Right lobe of liver (tissue), 6 donors: ENCODE measurements at regions not wholly inside any gene's neighbourhood (a gene's known extent, or its start where the extent isn't known, plus 50 kb on each side); places are given as distances from the start of the nearest gene placed in this dataset.

Source experiments
- ATAC-seq, 4 donors: fragments of 200-7000 bp; cut with Tn5 transposase; one replicate each; pipeline ENCODE4 v1.9.1; 2020; ENCODE audit warnings: mild to moderate bottlenecking in 4 of 4, moderate library complexity in 4 of 4
- DNase-seq, 3 donors: peaks; one replicate each; pipeline ENCODE4 v3.0.0-alpha.2; 2020
- H3K27ac ChIP-seq, 3 donors: fragments of 200-600 bp; one replicate each; pipeline ENCODE4 v1.8.0; 2022
- H3K27me3 ChIP-seq, 2 donors: fragments of 200-600 bp; one replicate each; pipeline ENCODE4 v1.8.0; 2022
- H3K36me3 ChIP-seq, 4 donors: fragments of 200-600 bp; sonication (generic) in 1 of 4; one replicate each; pipeline versions ENCODE4 v1.5.1 to v1.8.0; 2017 to 2022; ENCODE audit warnings: control low read depth in 1 of 4
- H3K4me1 ChIP-seq, 4 donors: fragments of 200-600 bp; sonication (generic) in 1 of 4; one replicate each; pipeline versions ENCODE4 v1.5.1 to v1.8.0; 2017 to 2022; ENCODE audit warnings: control low read depth in 1 of 4
- H3K4me3 ChIP-seq, 3 donors: fragments of 200-600 bp; one replicate each; pipeline ENCODE4 v1.8.0; 2022
- H3K9me3 ChIP-seq, 4 donors: fragments of 200-600 bp; sonication (generic) in 1 of 4; one replicate each; pipeline versions ENCODE4 v1.5.1 to v1.8.0; 2017 to 2022; ENCODE audit warnings: control low read depth in 1 of 4
- CTCF ChIP-seq, 4 donors: fragments of 200-600 bp in 3 of 4; fragments of 450-650 bp in 1 of 4; IDR thresholded peaks; one replicate each; pipeline versions ENCODE4 v1.5.1 to v1.8.0; 2016 to 2022; ENCODE audit warnings: antibody characterized with exemption in 4 of 4, mild to moderate bottlenecking in 2 of 4
- POLR2A ChIP-seq: fragments of 450-650 bp; IDR thresholded peaks from one replicate; pipeline ENCODE4 v1.6.1; 2017; ENCODE audit warnings: antibody characterized with exemption, mild to moderate bottlenecking
- WGBS: methylation state at CpG from one replicate; pipeline ENCODE4 v1.1.6; 2018; ENCODE audit warnings: low coverage, low lambda C conversion rate; ENCODE audit not compliant: insufficient coverage; ENCODE audit errors: missing lambda C conversion rate; 5-methylcytosine and 5-hydroxymethylcytosine counted together
- intact Hi-C, 2 donors: fragments of 100-400 bp; cut with DNase I; formaldehyde crosslinking; loops; one replicate each; pipeline versions ENCODE4 v1.11.2 to v1.14.1; 2022
- donor health status: DM: no; HTN: yes; CAD: no.
- donor health status: DM: no; HTN: no; CAD: no.
- donor health status: DM: no; HTN: no; CAD: no.
- donor health status: DM: no; HTN: yes; CAD: no.
- donor health status: DM: no; HTN: yes; CAD: no.

GRCh38 chr1:196088541-196088940 lies 519.7 kb downstream of the KCNT2 start:
- Histone ChIP-seq H3K27me3 (no peaks in the 10 kb centered on the region), H3K9me3 (no peaks in the 10 kb centered on the region), H3K27ac (no peak overlapping the region), H3K4me3 (no peak overlapping the region), H3K4me1 (no peaks in the 10 kb centered on the region), H3K36me3 (no peaks in the 10 kb centered on the region)
- DNase-seq (no peak), ATAC-seq (no peak)
- 66% methylated on average over 10 of the region's 10 CpGs for WGBS
- TF ChIP-seq POLR2A, result no peak
- TF ChIP-seq CTCF (IDR thresholded peaks at IDR 0.05), result no peak
- intact Hi-C loops, result no loop called here

- WGBS, result 56% methylated on average over 3 of the region's 3 CpGs
- intact Hi-C loops, result no loop called here
- TF ChIP-seq POLR2A (no peak), CTCF (IDR thresholded peaks at IDR 0.05) (no peak)
- ATAC-seq (no peak), DNase-seq (no peak)
- Histone ChIP-seq H3K36me3 (no peaks in the 10 kb centered on the region), H3K4me3 (no peak overlapping the region), H3K27me3 (no peaks in the 10 kb centered on the region), H3K27ac (no peak overlapping the region), H3K4me1 (no peaks in the 10 kb centered on the region), H3K9me3 (no peaks in the 10 kb centered on the region)
Observed at GRCh38 chr1:196078691-196079090, 529.5 kb downstream of the KCNT2 start.

GRCh38 chr1:196075621-196076020 lies 532.6 kb downstream of the KCNT2 start:
- H3K4me1 ChIP-seq, result no peaks in the 10 kb centered on the region
- intact Hi-C loops, result no loop called here
- 42% methylated on average over 1 of the region's 1 CpG for WGBS
- DNase-seq, result no peak
- TF ChIP-seq CTCF (IDR thresholded peaks at IDR 0.05), result no peak
- no peak for TF ChIP-seq POLR2A
- ATAC-seq, result no peak
- H3K27ac ChIP-seq, result no peak overlapping the region
- H3K36me3 ChIP-seq, result no peaks in the 10 kb centered on the region
- H3K4me3 ChIP-seq, result no peak overlapping the region
- no peaks in the 10 kb centered on the region for H3K9me3 ChIP-seq
- H3K27me3 ChIP-seq, result no peaks in the 10 kb centered on the region

- TF ChIP-seq POLR2A (no peak), CTCF (IDR thresholded peaks at IDR 0.05) (no peak)
- H3K27ac ChIP-seq, result no peak overlapping the region
- intact Hi-C loops, result no loop called here
- H3K4me3 ChIP-seq, result no peak overlapping the region
- ATAC-seq, result no peak
- H3K9me3 ChIP-seq, result no peaks in the 10 kb centered on the region
- no peaks in the 10 kb centered on the region for H3K4me1 ChIP-seq
- DNase-seq, result no peak
- no peaks in the 10 kb centered on the region for H3K36me3 ChIP-seq
- H3K27me3 ChIP-seq, result no peaks in the 10 kb centered on the region
Observed at GRCh38 chr1:196074182-196074581, 534.1 kb downstream of the KCNT2 start.

GRCh38 chr1:196071447-196071846 lies 536.8 kb downstream of the KCNT2 start:
- intact Hi-C loops, result no loop called here
- Histone ChIP-seq H3K27me3 (no peaks in the 10 kb centered on the region), H3K27ac (no peak overlapping the region), H3K9me3 (no peaks in the 10 kb centered on the region), H3K4me1 (no peaks in the 10 kb centered on the region), H3K4me3 (no peak overlapping the region), H3K36me3 (no peaks in the 10 kb centered on the region)
- 43% methylated on average over 1 of the region's 1 CpG for WGBS
- ATAC-seq (no peak), DNase-seq (no peak)
- TF ChIP-seq POLR2A, result no peak
- no peak for TF ChIP-seq CTCF (IDR thresholded peaks at IDR 0.05)
